Loucy (cell line): ENCODE measurements at regions not wholly inside any gene's neighbourhood (a gene's known extent, or its start where the extent isn't known, plus 50 kb on each side); places are given as distances from the start of the nearest gene placed in this dataset.

Experiments
- H2AFZ ChIP-seq: fragments of 200-600 bp; sonication (generic); 2 replicates; pipeline ENCODE4 v1.6.0; 2016; ENCODE audit warnings: antibody characterized with exemption, mild to moderate bottlenecking, low read length, moderate library complexity
- H3F3A ChIP-seq: fragments of 200-600 bp; 2 replicates; pipeline ENCODE4 v1.6.0; 2016; ENCODE audit warnings: antibody characterized with exemption, low read depth, mild to moderate bottlenecking
- H3K27me3 ChIP-seq: fragments of 200-600 bp; sonication (generic); 2 replicates; pipeline ENCODE4 v1.6.1; 2014; ENCODE audit warnings: low read length, mild to moderate bottlenecking; ENCODE audit not compliant: insufficient read depth, poor library complexity, severe bottlenecking
- H3K36me3 ChIP-seq: fragments of 200-600 bp; sonication (generic); 2 replicates; pipeline ENCODE4 v1.6.1; 2016; ENCODE audit warnings: low read length; ENCODE audit not compliant: insufficient read depth
- H3K4me1 ChIP-seq: fragments of 200-600 bp; sonication (generic); 2 replicates; pipeline ENCODE4 v1.5.1; 2014; ENCODE audit warnings: low read length, mild to moderate bottlenecking; ENCODE audit not compliant: insufficient read depth, poor library complexity, severe bottlenecking
- H3K4me2 ChIP-seq: fragments of 200-600 bp; sonication (generic); 2 replicates; pipeline ENCODE4 v1.6.0; 2014; ENCODE audit warnings: antibody characterized with exemption, low read length, low read depth, mild to moderate bottlenecking; ENCODE audit not compliant: poor library complexity, severe bottlenecking
- H3K4me3 ChIP-seq: fragments of 200-600 bp; sonication (generic); 2 replicates; pipeline ENCODE4 v1.5.1; 2014; ENCODE audit warnings: low read length, mild to moderate bottlenecking, mixed read lengths; ENCODE audit not compliant: poor library complexity, severe bottlenecking
- H3K79me2 ChIP-seq: fragments of 200-600 bp; sonication (generic); 2 replicates; pipeline ENCODE4 v1.6.1; 2014; ENCODE audit warnings: low read length; ENCODE audit not compliant: insufficient read depth
- H3K9ac ChIP-seq: fragments of 200-600 bp; sonication (generic); 2 replicates; pipeline ENCODE4 v1.6.0; 2014; ENCODE audit warnings: mild to moderate bottlenecking, low read depth, low read length, moderate library complexity; ENCODE audit not compliant: poor library complexity, severe bottlenecking
- H3K9me2 ChIP-seq: fragments of 200-600 bp; sonication (generic); replicated peaks from 2 replicates; pipeline ENCODE4 v1.6.1; 2016; ENCODE audit warnings: low read depth, low read length, mixed read lengths
- H3K9me3 ChIP-seq: fragments of 200-600 bp; sonication (generic); 2 replicates; pipeline ENCODE4 v1.6.1; 2014; ENCODE audit warnings: mild to moderate bottlenecking, antibody characterized with exemption, low read length, low read depth; ENCODE audit not compliant: insufficient read depth
- H4K20me1 ChIP-seq: fragments of 200-600 bp; sonication (generic); 2 replicates; pipeline ENCODE4 v1.6.0; 2014; ENCODE audit warnings: antibody characterized with exemption, low read length, mild to moderate bottlenecking; ENCODE audit not compliant: insufficient read depth, poor library complexity, severe bottlenecking
- CTCF ChIP-seq: fragments of 200-600 bp; sonication (generic); conservative IDR thresholded peaks from 2 replicates; pipeline ENCODE4 v1.5.1; 2014; ENCODE audit warnings: mild to moderate bottlenecking, antibody characterized with exemption, low read length
- EZH2phosphoT487 ChIP-seq: fragments of 200-600 bp; IDR thresholded peaks from 2 replicates; pipeline ENCODE4 v1.6.1; 2018; ENCODE audit warnings: antibody characterized with exemption, mild to moderate bottlenecking, moderate library complexity, borderline replicate concordance

DNA sequence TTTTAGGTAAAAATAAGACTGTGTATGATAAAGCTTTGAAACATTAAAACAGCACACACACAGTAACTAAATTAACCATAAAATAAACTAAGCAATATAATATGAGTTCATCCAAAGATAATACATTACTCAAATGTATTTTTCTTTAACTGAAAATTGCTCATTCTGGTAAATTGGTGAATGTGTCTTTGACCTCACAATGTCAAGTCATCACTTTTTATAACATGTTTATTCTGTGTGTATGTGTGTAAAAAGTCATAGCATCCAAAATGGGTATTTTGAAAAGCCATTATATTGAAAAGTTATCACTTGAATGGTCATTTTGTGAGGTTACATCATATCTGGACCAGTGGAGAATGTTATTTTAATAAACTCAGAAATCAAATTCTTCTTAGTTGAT lies 724.6 kb downstream of the ADGRL2 start:
- Histone ChIP-seq H3K27me3 (no peaks in the 10 kb centered on the region), H3K4me2 (no peak overlapping the region), H3K9ac (no peak overlapping the region), H4K20me1 (no peaks in the 10 kb centered on the region), H3K9me2 (0 out of 2 replicates have a peak, but pooled peaks cover 3% of the 10 kb centered on the region), H3K36me3 (no peaks in the 10 kb centered on the region), H3F3A (no peaks in the 10 kb centered on the region), H3K4me1 (no peaks in the 10 kb centered on the region), H3K79me2 (no peaks in the 10 kb centered on the region), H2AFZ (no peak overlapping the region), H3K9me3 (no peaks in the 10 kb centered on the region), H3K4me3 (no peak overlapping the region)
- TF ChIP-seq CTCF (no peak), EZH2phosphoT487 (no peak)

- H3K36me3 ChIP-seq = no peaks in the 10 kb centered on the region
- H3F3A ChIP-seq = no peaks in the 10 kb centered on the region
- no peak overlapping the region for H2AFZ ChIP-seq
- no peak overlapping the region for H3K9ac ChIP-seq
- H3K9me3 ChIP-seq = no peaks in the 10 kb centered on the region
- no peak overlapping the region for H3K4me2 ChIP-seq
- H3K27me3 ChIP-seq = no peaks in the 10 kb centered on the region
- H3K4me1 ChIP-seq = no peaks in the 10 kb centered on the region
- TF ChIP-seq CTCF = no peak
- no peak for TF ChIP-seq EZH2phosphoT487
- no peaks in the 10 kb centered on the region for H3K79me2 ChIP-seq
- no peak overlapping the region for H3K4me3 ChIP-seq
- no peaks in the 10 kb centered on the region for H4K20me1 ChIP-seq
- H3K9me2 ChIP-seq = no peaks in the 10 kb centered on the region
Observed at GRCh38 chr1:82520611-82521010, 719.9 kb downstream of the ADGRL2 start.

GRCh38 chr1:82517586-82517985 lies 716.9 kb downstream of the ADGRL2 start:
- Histone ChIP-seq H3K9ac (no peak overlapping the region), H3K27me3 (no peaks in the 10 kb centered on the region), H3K9me2 (no peaks in the 10 kb centered on the region), H3K4me3 (no peak overlapping the region), H3K36me3 (no peaks in the 10 kb centered on the region), H3K79me2 (no peaks in the 10 kb centered on the region), H3F3A (no peaks in the 10 kb centered on the region), H4K20me1 (no peaks in the 10 kb centered on the region), H3K4me2 (no peak overlapping the region), H3K4me1 (no peaks in the 10 kb centered on the region), H2AFZ (no peak overlapping the region), H3K9me3 (no peaks in the 10 kb centered on the region)
- no peak for TF ChIP-seq EZH2phosphoT487
- TF ChIP-seq CTCF = no peak
